SU-DHL-6 (cell line): ENCODE measurements at regions not wholly inside any gene's neighbourhood (a gene's known extent, or its start where the extent isn't known, plus 50 kb on each side); places are given as distances from the start of the nearest gene placed in this dataset.
"Not testable (repeated sequence)": the region's sequence is repeated elsewhere in the genome, so short reads cannot be mapped to it uniquely, and the experiment has no call there.

Experiments used
- H2AFZ ChIP-seq: fragments of 200-600 bp; sonication (generic); 2 replicates; pipeline ENCODE4 v1.6.1; 2014; ENCODE audit warnings: low read depth, mild to moderate bottlenecking, moderate library complexity, mixed read lengths, antibody characterized with exemption, low read length; ENCODE audit not compliant: severe bottlenecking
- H3F3A ChIP-seq: fragments of 200-600 bp; shearing (Covaris generic); 2 replicates; pipeline ENCODE4 v1.6.0; 2016; ENCODE audit warnings: antibody characterized with exemption, mild to moderate bottlenecking; ENCODE audit not compliant: insufficient read depth
- H3K27ac ChIP-seq: fragments of 200-600 bp; sonication (generic); 2 replicates; pipeline ENCODE4 v1.5.1; 2016; ENCODE audit warnings: low read depth, mild to moderate bottlenecking, low read length, moderate library complexity, mixed read lengths
- H3K27me3 ChIP-seq: fragments of 200-600 bp; sonication (generic), shearing (Covaris generic); 2 replicates; pipeline ENCODE4 v1.6.0; 2014; ENCODE audit warnings: mild to moderate bottlenecking, low read length
- H3K36me3 ChIP-seq: fragments of 200-600 bp; sonication (generic); 2 replicates; pipeline ENCODE4 v1.6.1; 2014; ENCODE audit warnings: mild to moderate bottlenecking, low read length, mixed read lengths
- H3K4me2 ChIP-seq: fragments of 300-600, 200-600 bp; shearing (Covaris generic), sonication (generic); 2 replicates; pipeline ENCODE4 v1.6.0; 2014; ENCODE audit warnings: low read length, low read depth, mild to moderate bottlenecking; ENCODE audit not compliant: poor library complexity, severe bottlenecking
- H3K4me3 ChIP-seq: fragments of 200-600 bp; sonication (generic); 2 replicates; pipeline ENCODE4 v1.5.1; 2014; ENCODE audit warnings: antibody characterized with exemption, low read length, mild to moderate bottlenecking, mixed read lengths; ENCODE audit not compliant: insufficient read depth, poor library complexity, severe bottlenecking
- H3K79me2 ChIP-seq: fragments of 200-600 bp; sonication (generic); 2 replicates; pipeline ENCODE4 v1.6.1; 2014; ENCODE audit warnings: mild to moderate bottlenecking, low read length, moderate library complexity; ENCODE audit not compliant: insufficient read depth
- H3K9ac ChIP-seq: fragments of 200-600 bp; sonication (generic); 2 replicates; pipeline ENCODE4 v1.7.0; 2014; ENCODE audit warnings: mild to moderate bottlenecking, low read length
- H3K9me2 ChIP-seq: fragments of 200-600 bp; sonication (generic); replicated peaks from 2 replicates; pipeline ENCODE4 v1.6.1; 2014; ENCODE audit warnings: low read length; ENCODE audit not compliant: insufficient read depth
- H3K9me3 ChIP-seq: fragments of 200-600 bp; sonication (generic); 2 replicates; pipeline ENCODE4 v1.6.1; 2014; ENCODE audit warnings: low read length, mixed read lengths; ENCODE audit not compliant: insufficient read depth
- H4K20me1 ChIP-seq: fragments of 200-600 bp; sonication (generic); 2 replicates; pipeline ENCODE4 v1.6.1; 2014; ENCODE audit warnings: low read depth, mild to moderate bottlenecking, antibody characterized with exemption, low read length, moderate library complexity, mixed read lengths
- CTCF ChIP-seq: fragments of 200-600 bp; sonication (generic); IDR thresholded peaks from one replicate; pipeline ENCODE4 v1.5.1; 2017; ENCODE audit warnings: antibody characterized with exemption, mild to moderate bottlenecking, low read length, moderate library complexity; ENCODE audit not compliant: insufficient read depth, poor library complexity, severe bottlenecking
- EZH2phosphoT487 ChIP-seq: fragments of 200-600 bp; sonication (generic), shearing (Covaris generic); conservative IDR thresholded peaks from 2 replicates; pipeline ENCODE4 v1.6.1; 2018; ENCODE audit warnings: mild to moderate bottlenecking, antibody characterized with exemption, low read length, moderate library complexity, mixed read lengths

DNA sequence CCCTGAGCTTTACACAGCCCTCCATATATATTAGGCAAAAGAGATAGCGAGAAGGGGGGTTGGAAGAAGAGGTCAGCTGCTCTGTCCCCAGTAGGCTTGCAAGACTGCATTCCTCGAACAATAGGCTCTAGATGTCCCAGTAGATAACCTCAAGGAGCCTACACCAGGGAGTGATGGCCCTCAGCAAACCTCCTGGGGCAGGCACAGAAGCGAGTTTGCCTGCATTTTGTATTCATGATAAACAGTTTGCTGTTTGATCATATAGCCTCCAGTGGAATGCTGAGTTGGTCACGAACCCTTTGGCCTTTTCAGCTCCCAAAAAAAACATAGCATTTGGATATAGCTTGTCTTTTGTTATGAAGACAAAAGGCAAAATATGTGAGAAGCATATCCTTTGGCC is 95.1 kb upstream of the GRAMD1B start:
- no peak for TF ChIP-seq CTCF
- no peak for TF ChIP-seq EZH2phosphoT487
- Histone ChIP-seq H3K79me2 (no peaks in the 10 kb centered on the region), H3K4me3 (no peak overlapping the region), H3K9me2 (no peaks in the 10 kb centered on the region), H3K4me2 (no peak overlapping the region), H3K36me3 (no peaks in the 10 kb centered on the region), H4K20me1 (no peaks in the 10 kb centered on the region), H2AFZ (no peak overlapping the region), H3K27me3 (no peaks in the 10 kb centered on the region), H3K27ac (no peak overlapping the region), H3F3A (no peaks in the 10 kb centered on the region), H3K9ac (no peak overlapping the region), H3K9me3 (no peaks in the 10 kb centered on the region)

GRCh38 chr11:123332577-123332976 is 97.5 kb upstream of the GRAMD1B start:
- not testable (repeated sequence) for H3K36me3 ChIP-seq, H3K9me3 ChIP-seq, H3K9me2 ChIP-seq, H3K9ac ChIP-seq, H3K79me2 ChIP-seq, H2AFZ ChIP-seq, H4K20me1 ChIP-seq, H3K4me2 ChIP-seq, H3K27ac ChIP-seq, H3F3A ChIP-seq, H3K27me3 ChIP-seq, H3K4me3 ChIP-seq

DNA sequence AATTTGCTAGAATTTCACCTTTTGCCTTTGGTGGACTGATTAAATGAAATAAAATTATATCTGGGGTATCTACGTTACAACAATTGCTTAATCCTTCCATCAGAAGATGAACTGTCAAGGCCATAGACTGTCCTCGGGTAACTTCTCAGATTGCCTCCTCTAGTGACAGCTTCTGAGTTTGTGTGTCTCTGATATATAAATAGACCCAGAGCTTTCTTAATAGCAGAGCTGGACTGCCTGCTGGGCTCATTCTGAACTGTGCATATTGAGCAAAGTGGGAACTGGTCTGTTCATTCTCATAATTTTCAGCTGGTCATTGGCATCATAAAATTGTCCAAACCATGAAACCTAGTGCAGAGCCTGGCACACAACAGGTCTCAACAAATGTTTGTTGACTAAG is 99.1 kb upstream of the GRAMD1B start:
- Histone ChIP-seq H3K9me2 (no peaks in the 10 kb centered on the region), H3K4me2 (no peak overlapping the region), H3K9ac (no peak overlapping the region), H3K27ac (no peak overlapping the region), H3K4me3 (no peak overlapping the region), H3F3A (no peaks in the 10 kb centered on the region), H3K27me3 (no peaks in the 10 kb centered on the region), H3K36me3 (no peaks in the 10 kb centered on the region), H3K79me2 (no peaks in the 10 kb centered on the region), H2AFZ (no peak overlapping the region), H3K9me3 (no peaks in the 10 kb centered on the region), H4K20me1 (no peaks in the 10 kb centered on the region)
- no peak for TF ChIP-seq EZH2phosphoT487
- TF ChIP-seq CTCF: no peak

- H3K4me2 ChIP-seq: no peak overlapping the region
- TF ChIP-seq CTCF (no peak), EZH2phosphoT487 (no peak)
- no peaks in the 10 kb centered on the region for H3K27me3 ChIP-seq
- no peaks in the 10 kb centered on the region for H4K20me1 ChIP-seq
- no peak overlapping the region for H3K4me3 ChIP-seq
- H3K9me3 ChIP-seq: no peaks in the 10 kb centered on the region
- H3F3A ChIP-seq: no peaks in the 10 kb centered on the region
- no peak overlapping the region for H3K27ac ChIP-seq
- no peaks in the 10 kb centered on the region for H3K36me3 ChIP-seq
- no peak overlapping the region for H3K9ac ChIP-seq
- H3K79me2 ChIP-seq: no peaks in the 10 kb centered on the region
- no peak overlapping the region for H2AFZ ChIP-seq
- H3K9me2 ChIP-seq: no peaks in the 10 kb centered on the region
Observed at GRCh38 chr11:123330471-123330870, 99.6 kb upstream of the GRAMD1B start.
